Epithelial cell of proximal tubule (primary cell): ENCODE measurements at regions not wholly inside any gene's neighbourhood (a gene's known extent, or its start where the extent isn't known, plus 50 kb on each side); places are given as distances from the start of the nearest gene placed in this dataset.

ENCODE experiments used
- DNase-seq: peaks from one replicate; pipeline ENCODE4 v3.0.0-alpha.2; 2011; ENCODE audit warnings: low read depth
- H3K4me3 ChIP-seq: 2 replicates; pipeline ENCODE4 v1.5.1; 2011; ENCODE audit warnings: low read depth, mild to moderate bottlenecking, low read length
- CTCF ChIP-seq: conservative IDR thresholded peaks from 2 replicates; pipeline ENCODE4 v1.5.1; 2012; ENCODE audit warnings: low read depth, mild to moderate bottlenecking, low read length

GRCh38 chr2:241924069-241924908 lies 54.8 kb downstream of the RTP5 start:
- TF ChIP-seq CTCF = no peak
- H3K4me3 ChIP-seq = no peak overlapping the region
- no peak for DNase-seq

GRCh38 chr2:241924909-241925250 lies 55.4 kb downstream of the RTP5 start:
- H3K4me3 ChIP-seq = no peak overlapping the region
- DNase-seq = no peak
- TF ChIP-seq CTCF = no peak

GRCh38 chr2:241925277-241925676 lies 55.7 kb downstream of the RTP5 start:
- no peak for DNase-seq
- no peak overlapping the region for H3K4me3 ChIP-seq
- TF ChIP-seq CTCF = no peak

- DNase-seq = no peak
- no peak for TF ChIP-seq CTCF
- H3K4me3 ChIP-seq = no peak overlapping the region
Observed at GRCh38 chr2:241925821-241926441, 56.4 kb downstream of the RTP5 start.

GRCh38 chr2:241926541-241927311 lies 57.2 kb downstream of the RTP5 start:
- TF ChIP-seq CTCF = no peak
- DNase-seq = no peak
- H3K4me3 ChIP-seq = no peak overlapping the region

GRCh38 chr2:241929551-241930490 lies 60.3 kb downstream of the RTP5 start:
- no peak overlapping the region for H3K4me3 ChIP-seq
- DNase-seq = no peak
- TF ChIP-seq CTCF = no peak
